ENCODE measurements at regions not wholly inside any gene's neighbourhood (a gene's known extent, or its start where the extent isn't known, plus 50 kb on each side); places are given as distances from the start of the nearest gene placed in this dataset.

GRCh38 chr12:91561958-91562325, 379.3 kb upstream of the DCN start:
- Histone ChIP-seq H3K79me2 (ENCODE audit: insufficient read depth, low read depth, low read length) (no peaks in the 10 kb centered on the region), H3K9me3 (ENCODE audit: low read length) (no peaks in the 10 kb centered on the region), H3K36me3 (ENCODE audit: insufficient read depth, low read length) (no peaks in the 10 kb centered on the region), H3K4me2 (ENCODE audit: low read length) (no peak overlapping the region), H4K20me1 (ENCODE audit: insufficient read depth, low read length) (no peaks in the 10 kb centered on the region), H3K9me2 (ENCODE audit: insufficient read depth, low read length) (no peaks in the 10 kb centered on the region), H3K4me1 (ENCODE audit: insufficient read depth, low read length, poor library complexity, severe bottlenecking) (no peaks in the 10 kb centered on the region), H3K4me3 (ENCODE audit: low read depth, low read length, poor library complexity, severe bottlenecking) (no peak overlapping the region), H3K27ac (ENCODE audit: low read depth, low read length, poor library complexity, severe bottlenecking) (no peak overlapping the region), H2AFZ (ENCODE audit: low read length) (no peak overlapping the region)
- DNase-seq (ENCODE audit: low spot score), result no peak
- ChIA-PET POLR2A (interaction anchor here (1.0 kb wide), 1 partner anchor 30 kb away, joined by 3 read pairs; no protein-coding TSS in a partner anchor), CTCF (ENCODE audit: unreplicated experiment) (no interaction called here)
- intact Hi-C loops (cut with micrococcal nuclease; ENCODE audit: unreplicated experiment), result no loop called here
- no TSS peak for BruUV-seq (replicated peaks)
- TF ChIP-seq, protein P1, sequence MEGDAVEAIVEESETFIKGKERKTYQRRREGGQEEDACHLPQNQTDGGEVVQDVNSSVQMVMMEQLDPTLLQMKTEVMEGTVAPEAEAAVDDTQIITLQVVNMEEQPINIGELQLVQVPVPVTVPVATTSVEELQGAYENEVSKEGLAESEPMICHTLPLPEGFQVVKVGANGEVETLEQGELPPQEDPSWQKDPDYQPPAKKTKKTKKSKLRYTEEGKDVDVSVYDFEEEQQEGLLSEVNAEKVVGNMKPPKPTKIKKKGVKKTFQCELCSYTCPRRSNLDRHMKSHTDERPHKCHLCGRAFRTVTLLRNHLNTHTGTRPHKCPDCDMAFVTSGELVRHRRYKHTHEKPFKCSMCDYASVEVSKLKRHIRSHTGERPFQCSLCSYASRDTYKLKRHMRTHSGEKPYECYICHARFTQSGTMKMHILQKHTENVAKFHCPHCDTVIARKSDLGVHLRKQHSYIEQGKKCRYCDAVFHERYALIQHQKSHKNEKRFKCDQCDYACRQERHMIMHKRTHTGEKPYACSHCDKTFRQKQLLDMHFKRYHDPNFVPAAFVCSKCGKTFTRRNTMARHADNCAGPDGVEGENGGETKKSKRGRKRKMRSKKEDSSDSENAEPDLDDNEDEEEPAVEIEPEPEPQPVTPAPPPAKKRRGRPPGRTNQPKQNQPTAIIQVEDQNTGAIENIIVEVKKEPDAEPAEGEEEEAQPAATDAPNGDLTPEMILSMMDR (conservative IDR thresholded peaks at IDR 0.05; ENCODE audit: low read length), result no peak

GRCh38 chr12:91561301-91561957, 378.8 kb upstream of the DCN start:
- no TSS peak for BruUV-seq (replicated peaks)
- Histone ChIP-seq H3K36me3 (ENCODE audit: insufficient read depth, low read length) (no peaks in the 10 kb centered on the region), H3K79me2 (ENCODE audit: insufficient read depth, low read depth, low read length) (no peaks in the 10 kb centered on the region), H2AFZ (ENCODE audit: low read length) (no peak overlapping the region), H4K20me1 (ENCODE audit: insufficient read depth, low read length) (no peaks in the 10 kb centered on the region), H3K4me3 (ENCODE audit: low read depth, low read length, poor library complexity, severe bottlenecking) (no peak overlapping the region), H3K27ac (ENCODE audit: low read depth, low read length, poor library complexity, severe bottlenecking) (no peak overlapping the region), H3K4me2 (ENCODE audit: low read length) (no peak overlapping the region), H3K9me2 (ENCODE audit: insufficient read depth, low read length) (no peaks in the 10 kb centered on the region), H3K9me3 (ENCODE audit: low read length) (no peaks in the 10 kb centered on the region), H3K4me1 (ENCODE audit: insufficient read depth, low read length, poor library complexity, severe bottlenecking) (no peaks in the 10 kb centered on the region)
- no peak for DNase-seq (ENCODE audit: low spot score)
- TF ChIP-seq, protein P1 (conservative IDR thresholded peaks at IDR 0.05; ENCODE audit: low read length), result no peak
- no peak for TF ChIP-seq EZH2phosphoT487 (IDR thresholded peaks at IDR 0.05; ENCODE audit: borderline replicate concordance, low read depth, low read length)
- intact Hi-C loops (cut with micrococcal nuclease; ENCODE audit: unreplicated experiment), result no loop called here
- ChIA-PET POLR2A (no interaction called here), CTCF (ENCODE audit: unreplicated experiment) (no interaction called here)

- no peak for TF ChIP-seq EZH2phosphoT487 (IDR thresholded peaks at IDR 0.05; ENCODE audit: borderline replicate concordance, low read depth, low read length)
- TF ChIP-seq, protein P1 (conservative IDR thresholded peaks at IDR 0.05; ENCODE audit: low read length), result no peak
- no peaks in the 10 kb centered on the region for H3K4me1 ChIP-seq (ENCODE audit: insufficient read depth, low read length, poor library complexity, severe bottlenecking)
- no peaks in the 10 kb centered on the region for H4K20me1 ChIP-seq (ENCODE audit: insufficient read depth, low read length)
- intact Hi-C loops (cut with micrococcal nuclease; ENCODE audit: unreplicated experiment), result no loop called here
- no peaks in the 10 kb centered on the region for H3K79me2 ChIP-seq (ENCODE audit: insufficient read depth, low read depth, low read length)
- ChIA-PET CTCF (ENCODE audit: unreplicated experiment) (no interaction called here), POLR2A (no interaction called here)
- no peaks in the 10 kb centered on the region for H3K9me2 ChIP-seq (ENCODE audit: insufficient read depth, low read length)
- H3K4me3 ChIP-seq (ENCODE audit: low read depth, low read length, poor library complexity, severe bottlenecking), result no peak overlapping the region
- no peak overlapping the region for H2AFZ ChIP-seq (ENCODE audit: low read length)
- BruUV-seq (replicated peaks), result no TSS peak
- no peaks in the 10 kb centered on the region for H3K9me3 ChIP-seq (ENCODE audit: low read length)
- H3K4me2 ChIP-seq (ENCODE audit: low read length), result no peak overlapping the region
- no peaks in the 10 kb centered on the region for H3K36me3 ChIP-seq (ENCODE audit: insufficient read depth, low read length)
- H3K27ac ChIP-seq (ENCODE audit: low read depth, low read length, poor library complexity, severe bottlenecking), result no peak overlapping the region
- DNase-seq (ENCODE audit: low spot score), result no peak
These were observed 374.3 kb upstream of the DCN start for GRCh38 chr12:91556909-91557308.
